ENCODE measurements at regions not wholly inside any gene's neighbourhood (a gene's known extent, or its start where the extent isn't known, plus 50 kb on each side); places are given as distances from the start of the nearest gene placed in this dataset.

- no peaks in the 10 kb centered on the region for H3K4me1 ChIP-seq
- ATAC-seq (no peak), DNase-seq (no peak)
- no peak overlapping the region for H3K27ac ChIP-seq
- TF ChIP-seq, protein P1, sequence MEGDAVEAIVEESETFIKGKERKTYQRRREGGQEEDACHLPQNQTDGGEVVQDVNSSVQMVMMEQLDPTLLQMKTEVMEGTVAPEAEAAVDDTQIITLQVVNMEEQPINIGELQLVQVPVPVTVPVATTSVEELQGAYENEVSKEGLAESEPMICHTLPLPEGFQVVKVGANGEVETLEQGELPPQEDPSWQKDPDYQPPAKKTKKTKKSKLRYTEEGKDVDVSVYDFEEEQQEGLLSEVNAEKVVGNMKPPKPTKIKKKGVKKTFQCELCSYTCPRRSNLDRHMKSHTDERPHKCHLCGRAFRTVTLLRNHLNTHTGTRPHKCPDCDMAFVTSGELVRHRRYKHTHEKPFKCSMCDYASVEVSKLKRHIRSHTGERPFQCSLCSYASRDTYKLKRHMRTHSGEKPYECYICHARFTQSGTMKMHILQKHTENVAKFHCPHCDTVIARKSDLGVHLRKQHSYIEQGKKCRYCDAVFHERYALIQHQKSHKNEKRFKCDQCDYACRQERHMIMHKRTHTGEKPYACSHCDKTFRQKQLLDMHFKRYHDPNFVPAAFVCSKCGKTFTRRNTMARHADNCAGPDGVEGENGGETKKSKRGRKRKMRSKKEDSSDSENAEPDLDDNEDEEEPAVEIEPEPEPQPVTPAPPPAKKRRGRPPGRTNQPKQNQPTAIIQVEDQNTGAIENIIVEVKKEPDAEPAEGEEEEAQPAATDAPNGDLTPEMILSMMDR (IDR thresholded peaks at IDR 0.05) = no peak
- H3K4me3 ChIP-seq = no peak overlapping the region
- no peaks in the 10 kb centered on the region for H3K36me3 ChIP-seq (ENCODE audit: insufficient read depth in 1 of 2, low read depth in 1 of 2)
- WGBS, 3 donors = 95 to 99% (median 96%) methylated on average over 9 of the region's 9 CpGs
- H3K27me3 ChIP-seq (ENCODE audit: insufficient read depth in 3 of 3, low read length in 2 of 3) = no peaks in the 10 kb centered on the region
- intact Hi-C loops (cut with DNase I) = no loop called here
- no peaks in the 10 kb centered on the region for H3K9me3 ChIP-seq
Measured at GRCh38 chr10:118805146-118805545, 50.4 kb upstream of the CACUL1 start.

DNA sequence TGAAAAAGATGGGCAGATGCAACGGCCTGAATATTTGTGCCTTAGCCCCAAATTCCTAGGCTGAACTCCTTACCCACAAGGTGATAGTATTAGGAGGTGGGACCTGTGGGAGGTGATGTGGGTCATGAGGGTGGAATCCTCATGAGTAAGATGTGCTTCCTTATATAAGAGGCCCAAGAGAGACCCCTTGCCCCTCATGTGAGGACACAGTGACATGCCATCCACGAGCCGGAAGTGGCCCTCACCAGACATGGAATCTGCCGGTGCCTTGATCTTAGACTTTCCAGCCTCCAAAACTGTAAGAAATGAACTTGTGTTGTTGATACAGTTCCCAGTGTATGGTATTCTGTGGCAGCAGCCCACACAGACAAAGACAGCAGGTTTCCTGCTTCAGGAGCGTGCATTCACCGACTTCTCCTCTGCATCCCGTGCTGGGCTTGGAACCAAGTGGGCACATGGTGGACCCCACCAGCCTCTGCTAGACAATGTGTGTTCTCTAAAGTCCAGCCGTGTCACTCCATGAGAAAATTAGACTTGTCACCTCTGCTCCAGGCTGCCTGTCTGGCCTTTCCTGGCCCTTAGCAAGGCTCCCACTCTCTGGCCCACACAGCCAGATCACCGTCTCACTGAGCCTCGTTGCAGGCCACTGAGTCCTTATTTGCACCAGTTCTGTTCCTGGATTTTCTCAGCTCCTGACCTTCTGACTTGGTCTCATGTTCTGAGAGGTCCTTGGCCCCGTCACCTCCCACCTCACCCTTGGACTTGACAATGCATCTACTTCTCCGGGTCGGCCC lies 52.9 kb upstream of the CACUL1 start:
- Histone ChIP-seq H3K36me3 (ENCODE audit: insufficient read depth in 1 of 2, low read depth in 1 of 2) (no peaks in the 10 kb centered on the region), H3K27ac (no peak overlapping the region), H3K4me1 (no peaks in the 10 kb centered on the region), H3K4me3 (no peak overlapping the region), H3K27me3 (ENCODE audit: insufficient read depth in 3 of 3, low read length in 2 of 3) (no peaks in the 10 kb centered on the region), H3K9me3 (no peaks in the 10 kb centered on the region)
- ATAC-seq (no peak), DNase-seq (no peak)
- 83 to 92% (median 86%) methylated on average over 13 of the region's 13 CpGs for WGBS, 3 donors
- intact Hi-C loops (cut with DNase I) = no loop called here
- TF ChIP-seq, protein P1 (IDR thresholded peaks at IDR 0.05) = no peak

- Histone ChIP-seq H3K27ac (no peak overlapping the region), H3K27me3 (ENCODE audit: insufficient read depth in 3 of 3, low read length in 2 of 3) (no peaks in the 10 kb centered on the region), H3K4me3 (no peak overlapping the region), H3K36me3 (ENCODE audit: insufficient read depth in 1 of 2, low read depth in 1 of 2) (no peaks in the 10 kb centered on the region), H3K9me3 (no peaks in the 10 kb centered on the region), H3K4me1 (no peaks in the 10 kb centered on the region)
- intact Hi-C loops (cut with DNase I) = no loop called here
- DNase-seq = no peak
- 77 to 80% (median 79%) methylated on average over 21 of the region's 21 CpGs for WGBS, 3 donors
- TF ChIP-seq, protein P1 (IDR thresholded peaks at IDR 0.05) = no peak
- ATAC-seq = no peak
Measured at GRCh38 chr10:118808601-118809356, 54.0 kb upstream of the CACUL1 start.

DNA sequence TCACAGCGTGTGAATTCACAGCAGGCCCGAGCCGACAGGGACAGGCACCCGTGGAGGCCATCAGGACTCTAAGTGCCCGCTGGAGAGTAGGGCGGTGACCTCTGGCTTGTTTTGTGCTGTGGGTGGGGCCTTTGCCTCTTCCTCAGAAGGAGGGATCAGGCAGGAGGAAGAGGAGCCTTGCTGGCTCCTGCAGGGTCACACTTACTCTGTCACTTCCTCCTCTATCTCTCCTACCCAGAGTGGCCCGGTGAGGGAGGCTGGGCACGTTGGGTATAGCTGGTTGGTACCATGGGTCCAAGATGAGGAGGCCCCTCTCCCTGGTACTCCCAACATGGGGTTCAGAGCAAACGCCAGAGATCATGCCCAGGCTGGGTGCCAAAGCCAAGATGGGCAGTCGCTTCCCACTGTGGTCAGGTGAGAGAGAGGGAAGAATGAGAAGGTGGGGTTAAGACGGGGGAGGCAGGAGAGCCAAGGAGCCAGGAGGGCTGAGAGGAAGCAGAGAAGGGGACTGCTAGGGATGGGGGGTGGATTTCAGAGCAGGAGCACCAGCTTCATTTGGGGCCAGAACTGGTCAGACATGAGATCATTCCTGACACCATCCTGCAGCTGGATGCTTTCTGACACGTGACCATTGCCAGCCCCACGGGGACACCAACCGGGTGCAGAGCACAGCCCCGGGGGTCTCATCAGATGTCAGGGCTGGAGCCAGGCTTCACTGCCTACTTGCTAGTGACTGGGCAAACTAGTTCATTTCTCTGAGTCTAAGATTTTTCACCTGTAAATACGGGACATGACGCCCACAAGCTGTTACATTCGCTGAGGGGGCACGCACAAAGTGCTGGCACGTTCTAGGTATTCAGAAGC lies 54.8 kb upstream of the CACUL1 start:
- WGBS, 3 donors = 63 to 70% (median 65%) methylated on average over 20 of the region's 20 CpGs
- no peaks in the 10 kb centered on the region for H3K9me3 ChIP-seq
- no peak overlapping the region for H3K4me3 ChIP-seq
- no peaks in the 10 kb centered on the region for H3K4me1 ChIP-seq
- TF ChIP-seq, protein P1 (IDR thresholded peaks at IDR 0.05) = no peak
- no peaks in the 10 kb centered on the region for H3K27me3 ChIP-seq (ENCODE audit: insufficient read depth in 3 of 3, low read length in 2 of 3)
- H3K27ac ChIP-seq = no peak overlapping the region
- ATAC-seq = no peak
- intact Hi-C loops (cut with DNase I) = no loop called here
- DNase-seq = no peak
- no peaks in the 10 kb centered on the region for H3K36me3 ChIP-seq (ENCODE audit: insufficient read depth in 1 of 2, low read depth in 1 of 2)
